PC-3 (cell line): ENCODE measurements at regions not wholly inside any gene's neighbourhood (a gene's known extent, or its start where the extent isn't known, plus 50 kb on each side); places are given as distances from the start of the nearest gene placed in this dataset.

Experiments
- CTCF ChIP-seq: fragments of 300-600 bp; sonication (generic); conservative IDR thresholded peaks from 2 replicates; pipeline ENCODE4 v1.5.1; 2017; ENCODE audit warnings: antibody characterized with exemption, low read depth, mild to moderate bottlenecking, low read length
- EZH2 ChIP-seq: fragments of 300-600 bp; sonication (generic); IDR thresholded peaks from one replicate; pipeline ENCODE4 v1.6.1; 2017; ENCODE audit warnings: antibody characterized with exemption, mild to moderate bottlenecking, low read length; ENCODE audit not compliant: unreplicated experiment
- EZH2phosphoT487 ChIP-seq: fragments of 300-600 bp; sonication (generic); IDR thresholded peaks from 2 replicates; pipeline ENCODE4 v1.6.1; 2018; ENCODE audit warnings: mild to moderate bottlenecking, antibody characterized with exemption, low read length, borderline replicate concordance

- TF ChIP-seq CTCF: no peak
- TF ChIP-seq EZH2phosphoT487: no peak
- TF ChIP-seq EZH2: no peak
Measured at GRCh38 chr2:42925742-42926433, 133.5 kb upstream of the HAAO start.
